LNCAP (cell line): ENCODE measurements at regions not wholly inside any gene's neighbourhood (a gene's known extent, or its start where the extent isn't known, plus 50 kb on each side); places are given as distances from the start of the nearest gene placed in this dataset.

Source experiments
- TF ChIP-seq, protein P1 (sequence below): fragments of 450-650 bp; IDR thresholded peaks from 2 replicates; pipeline ENCODE4 v1.5.1; 2017; ENCODE audit warnings: mild to moderate bottlenecking

DNA sequence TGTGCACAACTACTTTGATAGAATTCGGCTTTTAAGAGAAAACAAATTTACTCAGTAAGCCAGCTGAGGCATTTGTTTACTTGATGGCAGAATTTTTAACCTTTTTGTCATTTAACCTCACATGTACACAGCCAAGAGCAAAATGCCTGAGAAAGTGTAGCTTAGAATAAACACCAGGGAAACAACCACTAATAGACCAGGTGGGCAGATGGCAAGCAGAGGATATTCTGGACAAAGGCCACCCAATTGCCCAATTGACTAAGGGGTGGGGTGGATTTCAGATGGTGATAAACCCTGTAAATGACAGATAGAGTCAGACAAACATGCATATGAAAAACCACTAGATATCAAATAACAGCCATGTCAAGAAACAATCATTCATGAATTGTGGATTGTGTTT is 190.7 kb upstream of the FBXL4 start:
- TF ChIP-seq, protein P1, sequence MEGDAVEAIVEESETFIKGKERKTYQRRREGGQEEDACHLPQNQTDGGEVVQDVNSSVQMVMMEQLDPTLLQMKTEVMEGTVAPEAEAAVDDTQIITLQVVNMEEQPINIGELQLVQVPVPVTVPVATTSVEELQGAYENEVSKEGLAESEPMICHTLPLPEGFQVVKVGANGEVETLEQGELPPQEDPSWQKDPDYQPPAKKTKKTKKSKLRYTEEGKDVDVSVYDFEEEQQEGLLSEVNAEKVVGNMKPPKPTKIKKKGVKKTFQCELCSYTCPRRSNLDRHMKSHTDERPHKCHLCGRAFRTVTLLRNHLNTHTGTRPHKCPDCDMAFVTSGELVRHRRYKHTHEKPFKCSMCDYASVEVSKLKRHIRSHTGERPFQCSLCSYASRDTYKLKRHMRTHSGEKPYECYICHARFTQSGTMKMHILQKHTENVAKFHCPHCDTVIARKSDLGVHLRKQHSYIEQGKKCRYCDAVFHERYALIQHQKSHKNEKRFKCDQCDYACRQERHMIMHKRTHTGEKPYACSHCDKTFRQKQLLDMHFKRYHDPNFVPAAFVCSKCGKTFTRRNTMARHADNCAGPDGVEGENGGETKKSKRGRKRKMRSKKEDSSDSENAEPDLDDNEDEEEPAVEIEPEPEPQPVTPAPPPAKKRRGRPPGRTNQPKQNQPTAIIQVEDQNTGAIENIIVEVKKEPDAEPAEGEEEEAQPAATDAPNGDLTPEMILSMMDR: no peak

DNA sequence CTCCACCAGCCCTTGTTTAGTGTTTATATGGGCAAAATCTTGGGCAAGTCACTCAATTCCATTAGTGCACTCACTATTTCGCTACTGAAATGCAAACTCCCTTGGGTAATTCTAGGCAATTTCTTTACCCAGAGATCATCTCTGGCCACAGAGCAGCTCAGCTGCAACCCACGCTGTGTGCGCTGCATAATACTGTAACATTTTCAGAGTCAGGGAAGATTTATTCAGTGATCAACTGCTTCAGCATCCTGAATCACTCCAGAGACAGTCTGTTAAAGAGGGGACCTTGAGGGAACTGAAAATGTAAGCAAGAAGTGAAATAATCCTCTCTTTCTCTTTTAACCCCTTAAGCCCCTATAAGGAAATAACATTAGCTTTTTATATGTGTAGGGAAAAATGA is 189.6 kb upstream of the FBXL4 start:
- TF ChIP-seq, protein P1: no peak

DNA sequence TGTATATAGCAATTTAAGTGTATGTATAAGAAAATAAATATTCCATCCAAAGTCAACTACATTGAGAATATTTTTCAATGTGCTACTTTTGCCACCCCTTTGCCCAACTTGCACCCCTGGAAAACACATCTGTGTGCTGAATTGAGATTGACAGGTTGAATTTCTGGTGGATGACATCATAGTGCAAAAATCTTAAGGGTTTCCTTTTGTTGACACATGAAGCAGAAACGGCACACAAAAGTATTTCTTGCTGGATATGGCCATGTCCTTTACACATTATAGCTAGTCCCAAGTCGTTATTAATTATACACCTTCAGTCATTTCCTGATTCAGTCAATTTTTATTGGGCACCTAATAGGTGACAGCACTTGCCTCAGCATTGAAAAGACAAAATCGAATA is 188.7 kb upstream of the FBXL4 start:
- TF ChIP-seq, protein P1: no peak

DNA sequence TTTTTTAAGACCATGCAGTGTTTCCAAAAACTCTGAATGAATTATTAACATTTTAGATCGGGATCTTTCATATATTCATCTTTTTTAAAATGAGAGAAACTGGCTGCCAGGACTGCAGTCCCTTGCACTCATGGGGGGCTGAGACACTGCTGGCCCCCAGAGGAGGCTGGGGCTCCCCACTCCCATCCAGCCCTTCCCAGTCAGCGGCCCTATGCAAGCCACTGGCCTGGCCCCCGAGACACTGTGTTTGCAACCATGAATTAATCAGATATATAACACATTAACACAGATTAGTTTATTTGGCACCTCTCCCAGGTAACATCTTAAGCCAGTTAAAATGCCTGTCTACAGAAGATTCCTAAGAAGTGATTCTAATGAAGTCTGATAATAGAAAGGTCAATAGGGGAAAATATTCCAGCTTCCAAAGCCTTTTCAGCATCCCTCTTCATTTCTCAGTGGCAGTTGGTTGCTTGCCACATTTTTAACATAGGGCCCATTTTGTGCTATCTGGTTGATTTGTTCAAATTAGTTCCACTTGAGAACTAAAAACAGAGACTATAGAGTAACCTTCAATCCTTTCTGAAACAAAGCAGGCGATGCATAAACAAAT is 184.4 kb upstream of the FBXL4 start:
- TF ChIP-seq, protein P1: no peak

DNA sequence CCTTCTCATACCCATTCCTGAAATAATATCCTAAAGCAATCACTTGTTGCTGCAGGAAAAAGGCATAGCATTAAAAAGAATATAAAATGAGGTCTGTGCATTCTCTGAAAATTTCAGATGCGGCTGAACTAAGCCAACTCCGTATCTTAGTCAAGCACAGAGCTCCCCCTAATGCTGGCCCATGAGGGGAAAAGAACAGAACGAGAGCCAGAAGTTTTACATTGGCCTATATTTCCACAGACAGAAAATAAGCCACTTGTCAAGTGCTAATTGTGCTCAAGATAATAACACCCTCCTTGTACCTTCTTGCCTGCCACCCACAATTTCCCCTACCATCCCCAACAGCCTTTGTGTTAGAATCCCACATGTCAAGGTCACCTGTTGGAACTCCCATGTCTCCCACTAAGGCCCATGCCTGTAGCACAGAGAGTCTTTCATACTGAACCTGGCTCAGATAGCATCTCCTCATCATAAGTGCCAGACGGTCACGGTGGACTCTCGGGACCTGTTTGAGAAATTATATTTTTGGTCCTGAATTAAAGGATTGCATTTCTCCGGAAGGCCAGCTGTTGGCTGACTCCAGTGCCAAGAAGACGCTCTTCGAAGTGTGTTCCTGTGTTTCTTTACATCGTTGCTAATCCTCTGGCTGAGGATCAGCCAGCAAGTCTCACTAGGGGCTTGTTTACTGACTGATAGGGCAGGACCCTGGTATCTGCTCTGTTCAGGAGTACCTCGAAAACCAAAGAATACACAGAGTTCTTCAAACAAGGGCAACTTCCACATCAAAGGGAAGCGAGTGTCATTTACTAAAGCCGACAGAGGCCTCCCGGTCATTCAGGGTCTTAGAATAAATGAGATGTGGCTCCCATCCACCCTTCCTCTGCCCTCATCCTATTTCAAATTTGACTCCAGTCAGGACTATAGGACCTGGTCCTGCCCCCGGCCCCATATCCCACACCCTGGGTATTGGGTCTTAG is 183.4 kb upstream of the FBXL4 start:
- TF ChIP-seq, protein P1: peak; percentile 9; the same call in 1 of the 2 replicates

DNA sequence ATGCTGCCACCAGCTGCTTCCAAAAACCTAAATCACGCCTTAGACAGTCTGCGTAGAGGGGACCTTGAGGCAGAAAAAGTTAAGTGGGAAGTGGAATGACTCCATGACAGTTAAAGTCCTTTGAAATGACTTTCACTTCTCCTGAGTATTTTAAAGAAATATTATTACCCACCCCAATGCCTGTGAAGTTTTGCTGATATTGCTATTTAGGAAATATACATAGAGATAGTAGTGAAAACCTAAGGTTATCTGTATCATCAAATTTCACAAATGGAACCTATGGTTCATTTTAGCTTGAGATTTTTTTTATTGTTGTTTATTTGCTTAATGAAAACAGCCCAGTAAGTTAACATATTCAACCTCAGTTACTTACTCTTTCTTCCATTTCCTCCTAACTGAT is 182.1 kb upstream of the FBXL4 start:
- TF ChIP-seq, protein P1: no peak

DNA sequence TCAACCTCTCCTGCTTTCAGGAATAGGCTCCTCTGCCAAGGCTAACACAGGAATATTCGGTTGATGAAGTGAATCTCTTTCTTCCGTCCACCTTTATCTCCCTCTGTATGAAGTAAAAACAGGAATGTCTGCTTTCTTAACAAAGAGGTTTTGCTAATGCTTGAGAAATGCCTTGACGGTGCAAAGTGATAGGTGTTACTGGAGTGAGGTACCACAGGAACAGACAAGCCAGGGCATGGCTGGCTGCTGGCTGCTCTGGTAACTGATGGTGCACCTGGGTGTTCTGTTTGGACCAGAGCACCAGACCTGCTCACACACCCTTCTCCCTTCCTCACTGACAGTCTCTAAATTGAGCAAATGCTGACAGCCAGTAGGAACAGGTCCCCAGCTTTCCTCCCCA is 174.0 kb upstream of the FBXL4 start:
- TF ChIP-seq, protein P1: no peak
